ENCODE measurements at regions not wholly inside any gene's neighbourhood (a gene's known extent, or its start where the extent isn't known, plus 50 kb on each side); places are given as distances from the start of the nearest gene placed in this dataset.

GRCh38 chr10:33754052-33754451 is 419.6 kb upstream of the NRP1 start:
- TF ChIP-seq POLR2AphosphoS5 (IDR thresholded peaks at IDR 0.05; ENCODE audit: low read depth, low read length) (no peak), FOXP2 (optimal IDR thresholded peaks at IDR 0.05; ENCODE audit: borderline replicate concordance, extremely low read depth, extremely low read length, insufficient read depth) (no peak), SIN3A (IDR thresholded peaks at IDR 0.05; ENCODE audit: borderline replicate concordance, insufficient read depth, low read length) (no peak), TAF1 (IDR thresholded peaks at IDR 0.05; ENCODE audit: borderline replicate concordance, insufficient read depth, low read length) (no peak)
- TF ChIP-seq, protein P1, sequence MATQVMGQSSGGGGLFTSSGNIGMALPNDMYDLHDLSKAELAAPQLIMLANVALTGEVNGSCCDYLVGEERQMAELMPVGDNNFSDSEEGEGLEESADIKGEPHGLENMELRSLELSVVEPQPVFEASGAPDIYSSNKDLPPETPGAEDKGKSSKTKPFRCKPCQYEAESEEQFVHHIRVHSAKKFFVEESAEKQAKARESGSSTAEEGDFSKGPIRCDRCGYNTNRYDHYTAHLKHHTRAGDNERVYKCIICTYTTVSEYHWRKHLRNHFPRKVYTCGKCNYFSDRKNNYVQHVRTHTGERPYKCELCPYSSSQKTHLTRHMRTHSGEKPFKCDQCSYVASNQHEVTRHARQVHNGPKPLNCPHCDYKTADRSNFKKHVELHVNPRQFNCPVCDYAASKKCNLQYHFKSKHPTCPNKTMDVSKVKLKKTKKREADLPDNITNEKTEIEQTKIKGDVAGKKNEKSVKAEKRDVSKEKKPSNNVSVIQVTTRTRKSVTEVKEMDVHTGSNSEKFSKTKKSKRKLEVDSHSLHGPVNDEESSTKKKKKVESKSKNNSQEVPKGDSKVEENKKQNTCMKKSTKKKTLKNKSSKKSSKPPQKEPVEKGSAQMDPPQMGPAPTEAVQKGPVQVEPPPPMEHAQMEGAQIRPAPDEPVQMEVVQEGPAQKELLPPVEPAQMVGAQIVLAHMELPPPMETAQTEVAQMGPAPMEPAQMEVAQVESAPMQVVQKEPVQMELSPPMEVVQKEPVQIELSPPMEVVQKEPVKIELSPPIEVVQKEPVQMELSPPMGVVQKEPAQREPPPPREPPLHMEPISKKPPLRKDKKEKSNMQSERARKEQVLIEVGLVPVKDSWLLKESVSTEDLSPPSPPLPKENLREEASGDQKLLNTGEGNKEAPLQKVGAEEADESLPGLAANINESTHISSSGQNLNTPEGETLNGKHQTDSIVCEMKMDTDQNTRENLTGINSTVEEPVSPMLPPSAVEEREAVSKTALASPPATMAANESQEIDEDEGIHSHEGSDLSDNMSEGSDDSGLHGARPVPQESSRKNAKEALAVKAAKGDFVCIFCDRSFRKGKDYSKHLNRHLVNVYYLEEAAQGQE (IDR thresholded peaks at IDR 0.05; ENCODE audit: insufficient read depth in 1 of 2, low read depth in 2 of 2, low read length in 2 of 2), result no peak

- TF ChIP-seq SIN3A (IDR thresholded peaks at IDR 0.05; ENCODE audit: borderline replicate concordance, insufficient read depth, low read length) (no peak), FOXP2 (optimal IDR thresholded peaks at IDR 0.05; ENCODE audit: borderline replicate concordance, extremely low read depth, extremely low read length, insufficient read depth) (no peak), TAF1 (IDR thresholded peaks at IDR 0.05; ENCODE audit: borderline replicate concordance, insufficient read depth, low read length) (no peak), POLR2AphosphoS5 (IDR thresholded peaks at IDR 0.05; ENCODE audit: low read depth, low read length) (no peak)
- TF ChIP-seq, protein P1 (IDR thresholded peaks at IDR 0.05; ENCODE audit: insufficient read depth in 1 of 2, low read depth in 2 of 2, low read length in 2 of 2), result no peak
These were observed 418.9 kb upstream of the NRP1 start for GRCh38 chr10:33753389-33753788.

- no peak for TF ChIP-seq SIN3A (IDR thresholded peaks at IDR 0.05; ENCODE audit: borderline replicate concordance, insufficient read depth, low read length)
- no peak for TF ChIP-seq POLR2AphosphoS5 (IDR thresholded peaks at IDR 0.05; ENCODE audit: low read depth, low read length)
- no peak for TF ChIP-seq TAF1 (IDR thresholded peaks at IDR 0.05; ENCODE audit: borderline replicate concordance, insufficient read depth, low read length)
- TF ChIP-seq FOXP2 (optimal IDR thresholded peaks at IDR 0.05; ENCODE audit: borderline replicate concordance, extremely low read depth, extremely low read length, insufficient read depth), result no peak
- TF ChIP-seq, protein P1 (IDR thresholded peaks at IDR 0.05; ENCODE audit: insufficient read depth in 1 of 2, low read depth in 2 of 2, low read length in 2 of 2), result no peak
These were observed 415.3 kb upstream of the NRP1 start for GRCh38 chr10:33749790-33750189.

DNA sequence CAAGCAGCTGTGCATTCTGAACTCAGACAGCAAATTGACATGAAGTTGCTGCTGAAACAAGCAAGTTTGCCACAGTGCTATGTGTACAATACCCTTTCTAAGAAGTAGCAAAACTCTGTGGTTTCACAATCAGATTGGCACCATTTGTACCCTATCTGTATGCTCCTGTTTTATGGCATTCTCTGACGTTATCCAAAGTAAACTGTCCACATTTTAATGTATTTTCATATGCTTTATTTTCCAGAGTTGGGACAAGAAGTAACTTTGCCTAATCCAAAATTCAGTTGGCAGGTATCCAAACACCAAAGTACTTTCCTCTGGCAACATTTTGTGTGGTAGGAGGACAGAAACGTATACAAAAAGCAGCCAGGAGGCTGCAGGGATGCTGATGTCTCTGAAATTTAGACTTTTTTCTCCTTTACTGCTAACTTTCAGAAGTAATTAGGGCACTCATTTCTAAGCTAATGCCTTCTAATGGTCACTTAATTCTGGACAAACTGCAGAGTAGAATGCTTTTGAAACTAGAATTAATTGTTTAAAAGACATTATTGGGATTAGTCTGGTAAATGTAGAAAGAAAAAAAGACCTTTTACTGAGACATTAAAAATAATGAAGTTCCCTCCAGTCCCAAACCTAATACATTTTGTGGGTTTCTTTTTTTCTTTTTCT is 414.7 kb upstream of the NRP1 start:
- no peak for TF ChIP-seq POLR2AphosphoS5 (IDR thresholded peaks at IDR 0.05; ENCODE audit: low read depth, low read length)
- TF ChIP-seq, protein P1 (IDR thresholded peaks at IDR 0.05; ENCODE audit: insufficient read depth in 1 of 2, low read depth in 2 of 2, low read length in 2 of 2), result no peak
- TF ChIP-seq TAF1 (IDR thresholded peaks at IDR 0.05; ENCODE audit: borderline replicate concordance, insufficient read depth, low read length), result no peak
- TF ChIP-seq SIN3A (IDR thresholded peaks at IDR 0.05; ENCODE audit: borderline replicate concordance, insufficient read depth, low read length), result no peak
- no peak for TF ChIP-seq FOXP2 (optimal IDR thresholded peaks at IDR 0.05; ENCODE audit: borderline replicate concordance, extremely low read depth, extremely low read length, insufficient read depth)

Measured in PFSK-1 (cell line).